ENCODE measurements at regions not wholly inside any gene's neighbourhood (a gene's known extent, or its start where the extent isn't known, plus 50 kb on each side); places are given as distances from the start of the nearest gene placed in this dataset.

DNA sequence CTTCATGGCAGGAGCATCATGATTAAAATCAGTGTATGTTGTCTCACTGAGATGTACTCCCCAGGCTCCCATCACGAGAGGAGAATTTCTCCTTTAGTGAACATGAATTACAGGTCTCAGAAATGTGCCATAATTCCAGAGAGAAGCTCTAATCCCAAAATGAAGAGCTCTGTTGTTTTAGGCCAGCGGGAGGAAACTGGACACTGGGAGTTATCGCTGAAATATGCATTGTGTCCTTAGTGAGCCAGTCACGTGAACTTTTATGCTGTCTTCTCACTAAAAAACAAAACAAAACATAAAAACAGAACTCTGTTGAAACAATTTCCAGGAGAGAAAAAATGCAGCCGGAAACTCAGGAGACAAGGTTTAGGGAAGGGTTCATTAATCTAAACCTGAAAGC is 315.7 kb upstream of the NT5E start:
- Histone ChIP-seq H3K9me1 (ENCODE audit: control insufficient read depth, insufficient read depth, low read length) (no peaks in the 10 kb centered on the region), H3K4me2 (ENCODE audit: insufficient read depth, low read length) (no peak overlapping the region), H3K27me3 (ENCODE audit: control insufficient read depth in 2 of 2, insufficient read depth in 2 of 2, low read length in 2 of 2) (peaks cover 0 to 4% of the 10 kb centered on the region in 2 experiments; a peak in 1 of 5 replicates), H3K36me3 (ENCODE audit: control insufficient read depth, insufficient read depth, low read length) (no peaks in the 10 kb centered on the region), H3K79me2 (ENCODE audit: control insufficient read depth, insufficient read depth, low read length) (no peaks in the 10 kb centered on the region), H2AFZ (ENCODE audit: low read depth, low read length) (no peak overlapping the region), H3K4me1 (replicated peaks in 1 of 2; ENCODE audit: control insufficient read depth in 2 of 2, insufficient read depth in 2 of 2, low read length in 2 of 2) (no peaks in the 10 kb centered on the region), H3K27ac (ENCODE audit: extremely low read depth, low read depth, low read length) (no peak overlapping the region), H3K4me3 (no peak overlapping the region), H4K20me1 (replicated peaks; ENCODE audit: control insufficient read depth, insufficient read depth, low read length) (no peaks in the 10 kb centered on the region), H3K9ac (ENCODE audit: insufficient read depth in 1 of 2, low read depth in 2 of 2, low read length in 2 of 2) (no peak overlapping the region), H3K9me3 (replicated peaks; ENCODE audit: control insufficient read depth, insufficient read depth, low read depth, low read length) (no peaks in the 10 kb centered on the region)
- 0% methylated on average over 5 of the region's 5 CpGs for WGBS (ENCODE audit: insufficient coverage, low coverage, missing lambda C conversion rate)
- ATAC-seq (no peak), FAIRE-seq (no peak), DNase-seq (ENCODE audit: extremely low read depth in 1 of 4, low spot score in 3 of 4) (no peak)
- POLR2A ChIA-PET: no interaction called here
- in situ Hi-C loops (cut with MboI) (no loop called here), intact Hi-C loops (cut with micrococcal nuclease) (no loop called here)
- no TSS peak for BruUV-seq (replicated peaks)
- CTCF ChIA-PET (ENCODE audit: low intra/inter-chr PET ratio): no interaction called here
- TF ChIP-seq HNRNPH1 (optimal IDR thresholded peaks at IDR 0.05; ENCODE audit: low read depth, low read length): no peak
- no peak for TF ChIP-seq ARNT (IDR thresholded peaks at IDR 0.05)
- TF ChIP-seq MAFK (IDR thresholded peaks at IDR 0.05; ENCODE audit: low read length): no peak
- TF ChIP-seq SNAPC5 (CRISPR knock-in tag; IDR thresholded peaks at IDR 0.05): no peak
- no peak for TF ChIP-seq SMARCB1 (IDR thresholded peaks at IDR 0.05; ENCODE audit: insufficient read length, low read depth)
- TF ChIP-seq PML (IDR thresholded peaks at IDR 0.05; ENCODE audit: low read length): no peak

DNA sequence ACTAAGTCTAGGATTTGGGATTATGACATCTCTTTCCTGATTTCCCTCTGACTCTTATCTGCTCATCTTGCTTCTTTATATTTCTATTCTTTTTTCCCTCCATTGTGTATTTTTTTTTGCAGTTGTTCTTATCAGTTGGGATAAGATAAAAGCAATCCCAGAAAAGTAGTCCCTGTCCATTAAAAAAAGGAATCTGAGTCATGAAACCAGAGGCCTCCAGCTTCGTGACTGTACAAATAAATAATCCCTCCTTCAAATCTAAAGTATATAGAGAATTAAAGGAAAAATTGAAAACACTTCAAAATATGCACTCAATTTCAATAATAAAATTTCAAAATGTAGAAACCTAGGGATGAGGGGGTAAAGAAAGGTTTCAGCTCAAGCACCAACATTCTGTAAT is 317.8 kb upstream of the NT5E start:
- no peak for ATAC-seq
- intact Hi-C loops (cut with micrococcal nuclease) (no loop called here), in situ Hi-C loops (cut with MboI) (no loop called here)
- BruUV-seq (replicated peaks): no TSS peak
- H2AFZ ChIP-seq (ENCODE audit: low read depth, low read length): no peak overlapping the region
- WGBS (ENCODE audit: insufficient coverage, low coverage, missing lambda C conversion rate): 0% methylated on average over 1 of the region's 1 CpG
- H3K9ac ChIP-seq (ENCODE audit: insufficient read depth in 1 of 2, low read depth in 2 of 2, low read length in 2 of 2): no peak overlapping the region
- no peaks in the 10 kb centered on the region for H3K79me2 ChIP-seq (ENCODE audit: control insufficient read depth, insufficient read depth, low read length)
- H3K27me3 ChIP-seq (ENCODE audit: control insufficient read depth in 2 of 2, insufficient read depth in 2 of 2, low read length in 2 of 2): peaks cover 0 to 4% of the 10 kb centered on the region in 2 experiments; a peak in 1 of 5 replicates
- H3K9me1 ChIP-seq (ENCODE audit: control insufficient read depth, insufficient read depth, low read length): no peaks in the 10 kb centered on the region
- H3K9me3 ChIP-seq (replicated peaks; ENCODE audit: control insufficient read depth, insufficient read depth, low read depth, low read length): no peaks in the 10 kb centered on the region
- no peak overlapping the region for H3K4me3 ChIP-seq
- H3K4me2 ChIP-seq (ENCODE audit: insufficient read depth, low read length): no peak overlapping the region
- no peaks in the 10 kb centered on the region for H3K36me3 ChIP-seq (ENCODE audit: control insufficient read depth, insufficient read depth, low read length)
- no peak for DNase-seq (ENCODE audit: extremely low read depth in 1 of 4, low spot score in 3 of 4)
- H4K20me1 ChIP-seq (replicated peaks; ENCODE audit: control insufficient read depth, insufficient read depth, low read length): no peaks in the 10 kb centered on the region
- H3K27ac ChIP-seq (ENCODE audit: extremely low read depth, low read depth, low read length): no peak overlapping the region
- no peak for FAIRE-seq
- POLR2A ChIA-PET: no interaction called here
- no peaks in the 10 kb centered on the region for H3K4me1 ChIP-seq (replicated peaks in 1 of 2; ENCODE audit: control insufficient read depth in 2 of 2, insufficient read depth in 2 of 2, low read length in 2 of 2)
- CTCF ChIA-PET (ENCODE audit: low intra/inter-chr PET ratio): no interaction called here
- no peak for TF ChIP-seq MTA3 (IDR thresholded peaks at IDR 0.05; ENCODE audit: borderline replicate concordance)
- TF ChIP-seq ZNF584 (CRISPR knock-in tag; IDR thresholded peaks at IDR 0.05; ENCODE audit: low read depth): no peak
- no peak for TF ChIP-seq BRF1 (IDR thresholded peaks at IDR 0.05; ENCODE audit: borderline replicate concordance, extremely low read depth, insufficient read length)
- TF ChIP-seq, protein P1, sequence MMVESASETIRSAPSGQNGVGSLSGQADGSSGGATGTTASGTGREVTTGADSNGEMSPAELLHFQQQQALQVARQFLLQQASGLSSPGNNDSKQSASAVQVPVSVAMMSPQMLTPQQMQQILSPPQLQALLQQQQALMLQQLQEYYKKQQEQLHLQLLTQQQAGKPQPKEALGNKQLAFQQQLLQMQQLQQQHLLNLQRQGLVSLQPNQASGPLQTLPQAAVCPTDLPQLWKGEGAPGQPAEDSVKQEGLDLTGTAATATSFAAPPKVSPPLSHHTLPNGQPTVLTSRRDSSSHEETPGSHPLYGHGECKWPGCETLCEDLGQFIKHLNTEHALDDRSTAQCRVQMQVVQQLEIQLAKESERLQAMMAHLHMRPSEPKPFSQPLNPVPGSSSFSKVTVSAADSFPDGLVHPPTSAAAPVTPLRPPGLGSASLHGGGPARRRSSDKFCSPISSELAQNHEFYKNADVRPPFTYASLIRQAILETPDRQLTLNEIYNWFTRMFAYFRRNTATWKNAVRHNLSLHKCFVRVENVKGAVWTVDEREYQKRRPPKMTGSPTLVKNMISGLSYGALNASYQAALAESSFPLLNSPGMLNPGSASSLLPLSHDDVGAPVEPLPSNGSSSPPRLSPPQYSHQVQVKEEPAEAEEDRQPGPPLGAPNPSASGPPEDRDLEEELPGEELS (CRISPR knock-in tag; IDR thresholded peaks at IDR 0.05; ENCODE audit: borderline replicate concordance): no peak
- TF ChIP-seq CREB5 (CRISPR knock-in tag; IDR thresholded peaks at IDR 0.05): no peak
- no peak for TF ChIP-seq ATF3 (IDR thresholded peaks at IDR 0.05)
- TF ChIP-seq ATF3 (CRISPR knock-in tag; conservative IDR thresholded peaks at IDR 0.05): no peak
- no peak for TF ChIP-seq BDP1 (IDR thresholded peaks at IDR 0.05; ENCODE audit: insufficient read depth, insufficient read length)

All from K562 (cell line).